K562 (cell line): ENCODE measurements at regions not wholly inside any gene's neighbourhood (a gene's known extent, or its start where the extent isn't known, plus 50 kb on each side); places are given as distances from the start of the nearest gene placed in this dataset.

Experiments used
- ATAC-seq: fragments of 200-7000 bp; cut with Tn5 transposase; 3 replicates; pipeline ENCODE4 v1.9.1; 2020; ENCODE audit warnings: moderate library complexity
- BruUV-seq: library from RNA; stranded (reverse); fragments of 400-500 nt; replicated peaks from 2 replicates; lab custom pipeline; 2021; lab: Mats Ljungman, UMichigan
- CTCF ChIA-PET: fragments of 300-600 bp; formaldehyde crosslinking; extraction: SDS; loops from one replicate; lab custom pipeline; 2021; ENCODE audit warnings: low intra/inter-chr PET ratio; lab: Yijun Ruan, JAX
- POLR2A ChIA-PET: fragments of 300-600, 350-650 bp; sonication (Branson Sonifier 250); formaldehyde crosslinking; extraction: SDS; loops from one replicate; lab custom pipeline; 2021; ENCODE audit warnings: antibody characterized with exemption, inconsistent platforms; lab: Yijun Ruan, JAX
- DNase-seq, 4 experiments: peaks; one replicate each; pipeline versions ENCODE4 v3.0.0 to v3.0.0-alpha.2; 2011 to 2018; ENCODE audit warnings: low spot score in 3 of 4, mixed read lengths in 3 of 4; ENCODE audit errors: extremely low read depth in 1 of 4
- FAIRE-seq: peaks from 2 replicates; lab custom pipeline; 2011; peaks lifted over from hg19 to GRCh38; lab: Jason Lieb, UNC
- H2AFZ ChIP-seq: 2 replicates; pipeline ENCODE4 v1.6.0; 2011; ENCODE audit warnings: low read depth, low read length, control low read depth, inconsistent platforms
- H3K27ac ChIP-seq: fragments of 200-600 bp; 3 replicates; pipeline ENCODE4 v1.8.0; 2011; ENCODE audit warnings: low read depth, mild to moderate bottlenecking, control low read depth, inconsistent platforms, low read length, moderate library complexity, mixed read lengths; ENCODE audit errors: extremely low read depth
- H3K27me3 ChIP-seq, 2 experiments: fragments of 300-600 bp in 1 of 2; 2 replicates in 1 of 2; 3 replicates in 1 of 2; pipeline versions ENCODE4 v1.6.0 to v1.8.0; 2011; ENCODE audit warnings: inconsistent platforms in 2 of 2, low read length in 2 of 2, mild to moderate bottlenecking in 1 of 2, mixed read lengths in 1 of 2, moderate library complexity in 1 of 2; ENCODE audit not compliant: control insufficient read depth in 2 of 2, insufficient read depth in 2 of 2
- H3K36me3 ChIP-seq: fragments of 300-600 bp; 3 replicates; pipeline ENCODE4 v1.8.0; 2011; ENCODE audit warnings: mild to moderate bottlenecking, low read length, inconsistent platforms; ENCODE audit not compliant: control insufficient read depth, insufficient read depth
- H3K4me1 ChIP-seq, 2 experiments: fragments of 200-600 bp in 1 of 2; replicated peaks in 1 of 2; 2 replicates in 1 of 2; 3 replicates in 1 of 2; pipeline versions ENCODE4 v1.5.1 to v1.8.0; 2011; ENCODE audit warnings: inconsistent platforms in 2 of 2, low read length in 2 of 2, mild to moderate bottlenecking in 1 of 2, mixed read lengths in 1 of 2, moderate library complexity in 1 of 2; ENCODE audit not compliant: control insufficient read depth in 2 of 2, insufficient read depth in 2 of 2
- H3K4me2 ChIP-seq: 2 replicates; pipeline ENCODE4 v1.6.1; 2011; ENCODE audit warnings: low read length, control low read depth, inconsistent platforms, mixed read lengths; ENCODE audit not compliant: insufficient read depth
- H3K4me3 ChIP-seq: fragments of 200-600 bp; sonication (generic), shearing (Covaris generic); 2 replicates; pipeline ENCODE4 v1.5.1; 2016; ENCODE audit warnings: control low read depth, inconsistent platforms
- H3K79me2 ChIP-seq: fragments of 200-600 bp; 3 replicates; pipeline ENCODE4 v1.8.0; 2011; ENCODE audit warnings: low read length, inconsistent platforms; ENCODE audit not compliant: control insufficient read depth, insufficient read depth
- H3K9ac ChIP-seq, 2 experiments: 2 replicates each; pipeline versions ENCODE4 v1.6.0 to v1.6.1; 2011; ENCODE audit warnings: low read depth in 2 of 2, low read length in 2 of 2, control low read depth in 1 of 2, inconsistent platforms in 1 of 2, mild to moderate bottlenecking in 1 of 2, mixed read lengths in 1 of 2; ENCODE audit not compliant: insufficient read depth in 1 of 2
- H3K9me1 ChIP-seq: one replicate; pipeline ENCODE4 v1.6.0; 2011; ENCODE audit warnings: inconsistent platforms, mild to moderate bottlenecking, low read length, moderate library complexity; ENCODE audit not compliant: control insufficient read depth, insufficient read depth
- H3K9me3 ChIP-seq: replicated peaks from 2 replicates; pipeline ENCODE4 v1.5.1; 2011; ENCODE audit warnings: low read depth, low read length, inconsistent platforms; ENCODE audit not compliant: control insufficient read depth, insufficient read depth
- H4K20me1 ChIP-seq: replicated peaks from 2 replicates; pipeline ENCODE4 v1.6.1; 2011; ENCODE audit warnings: low read length, inconsistent platforms, mixed read lengths; ENCODE audit not compliant: control insufficient read depth, insufficient read depth
- BHLHE40 ChIP-seq: IDR thresholded peaks from 2 replicates; pipeline ENCODE4 v1.6.1; 2011; ENCODE audit warnings: low read length, improper control_type of control experiment
- CTCF ChIP-seq, 3 experiments: IDR thresholded peaks in 2 of 3; conservative IDR thresholded peaks in 1 of 3; 2 replicates each; pipeline ENCODE4 v1.5.1; 2011 to 2012; ENCODE audit warnings: low read length in 3 of 3, mild to moderate bottlenecking in 3 of 3, control low read depth in 2 of 3, improper control_type of control experiment in 1 of 3, inconsistent platforms in 1 of 3, low read depth in 1 of 3, mixed read lengths in 1 of 3, moderate library complexity in 1 of 3; ENCODE audit not compliant: insufficient read depth in 2 of 3
- DACH1 ChIP-seq: fragments of 450-650 bp; IDR thresholded peaks from 2 replicates; pipeline ENCODE4 v1.6.1; 2018; ENCODE audit not compliant: partially characterized antibody
- IRF9 ChIP-seq: fragments of 450-650 bp; IDR thresholded peaks from 2 replicates; pipeline ENCODE4 v1.6.1; 2016; ENCODE audit warnings: missing biosample characterization, missing genetic modification characterization
- MEIS2 ChIP-seq: fragments of 450-650 bp; IDR thresholded peaks from 2 replicates; pipeline ENCODE4 v1.6.1; 2014; ENCODE audit warnings: mild to moderate bottlenecking; ENCODE audit not compliant: partially characterized antibody
- MTA2 ChIP-seq: fragments of 450-650 bp; IDR thresholded peaks from 2 replicates; pipeline ENCODE4 v1.6.1; 2016; ENCODE audit warnings: low read depth
- NFYB ChIP-seq: IDR thresholded peaks from 2 replicates; pipeline ENCODE4 v1.6.1; 2011; ENCODE audit warnings: mild to moderate bottlenecking, moderate library complexity; ENCODE audit not compliant: insufficient read length; ENCODE audit errors: extremely low read depth
- PBX2 ChIP-seq, 2 experiments: IDR thresholded peaks in 1 of 2; conservative IDR thresholded peaks in 1 of 2; 2 replicates each; pipeline ENCODE4 v1.6.1; 2016; ENCODE audit warnings: low read depth in 2 of 2, mild to moderate bottlenecking in 1 of 2, missing compliant biosample characterization in 1 of 2, missing genetic modification characterization in 1 of 2, moderate library complexity in 1 of 2
- POLR2B ChIP-seq: fragments of 450-650 bp; IDR thresholded peaks from 2 replicates; pipeline ENCODE4 v1.6.1; 2018; ENCODE audit warnings: low read depth; ENCODE audit not compliant: partially characterized antibody
- TAF7 ChIP-seq: fragments of 450-650 bp; IDR thresholded peaks from 2 replicates; pipeline ENCODE4 v1.6.1; 2016; ENCODE audit warnings: missing genetic modification characterization, missing compliant biosample characterization
- TCF3 ChIP-seq: sonication (generic); formaldehyde crosslinking; IDR thresholded peaks from 2 replicates; pipeline ENCODE4 v1.4.0; 2020; ENCODE audit warnings: mild to moderate bottlenecking, missing genetic modification reagents
- TEAD1 ChIP-seq, 2 experiments: fragments of 450-650 bp in 1 of 2; sonication (generic) in 1 of 2; formaldehyde crosslinking; IDR thresholded peaks; 2 replicates each; pipeline versions ENCODE4 v1.4.0 to v1.8.0; 2020 to 2022; ENCODE audit warnings: mild to moderate bottlenecking in 2 of 2, missing genetic modification reagents in 1 of 2
- THRA ChIP-seq: fragments of 450-650 bp; IDR thresholded peaks from 2 replicates; pipeline ENCODE4 v1.6.1; 2017; ENCODE audit warnings: mild to moderate bottlenecking, moderate library complexity
- ZEB2 ChIP-seq: fragments of 450-650 bp; IDR thresholded peaks from 2 replicates; pipeline ENCODE4 v1.6.1; 2016
- ZNF12 ChIP-seq: sonication (generic); formaldehyde crosslinking; IDR thresholded peaks from 2 replicates; pipeline ENCODE4 v1.4.0; 2020; ENCODE audit warnings: mild to moderate bottlenecking, missing genetic modification reagents
- ZNF354B ChIP-seq: fragments of 250-450 bp; sonication (Bioruptor Pico); IDR thresholded peaks from 2 replicates; pipeline ENCODE4 v1.4.0; 2020
- WGBS: fragments of 100-300 bp; shearing (Covaris generic); methylation state at CpG from one replicate; pipeline ENCODE4 v1.1.6; 2016; ENCODE audit warnings: low coverage, mixed read lengths; ENCODE audit not compliant: insufficient coverage; ENCODE audit errors: missing lambda C conversion rate; 5-methylcytosine and 5-hydroxymethylcytosine counted together
- in situ Hi-C: fragments of 300-500 bp; cut with MboI; formaldehyde crosslinking; loops from 4 replicates; pipeline ENCODE4 v1.15.0; 2018; ENCODE audit warnings: inconsistent platforms, mixed read lengths
- intact Hi-C: fragments of 100-400 bp; cut with micrococcal nuclease; formaldehyde crosslinking; loops from 2 replicates; pipeline ENCODE4 v1.14.2; 2022
- TF ChIP-seq, protein P1 (sequence below): sonication (generic); formaldehyde crosslinking; IDR thresholded peaks from 2 replicates; pipeline ENCODE4 v1.9.0; 2022; ENCODE audit warnings: mild to moderate bottlenecking, missing genetic modification reagents

- H3K27ac ChIP-seq = no peak overlapping the region
- H3K27me3 ChIP-seq = no peaks in the 10 kb centered on the region
- no peak overlapping the region for H3K4me2 ChIP-seq
- in situ Hi-C loops (no loop called here), intact Hi-C loops (no loop called here)
- no peak overlapping the region for H3K9ac ChIP-seq
- no peaks in the 10 kb centered on the region for H3K9me3 ChIP-seq
- FAIRE-seq (no peak), ATAC-seq (no peak), DNase-seq (no peak)
- no peaks in the 10 kb centered on the region for H3K79me2 ChIP-seq
- H3K4me3 ChIP-seq = no peak overlapping the region
- no peaks in the 10 kb centered on the region for H3K36me3 ChIP-seq
- WGBS = no CpG with 5 or more reads among the region's 1 CpG
- no TSS peak for BruUV-seq
- CTCF ChIA-PET = no interaction called here
- no peaks in the 10 kb centered on the region for H3K4me1 ChIP-seq
- no peak overlapping the region for H2AFZ ChIP-seq
- H4K20me1 ChIP-seq = no peaks in the 10 kb centered on the region
- POLR2A ChIA-PET = no interaction called here
- no peaks in the 10 kb centered on the region for H3K9me1 ChIP-seq
- TF ChIP-seq POLR2B = no peak
- TF ChIP-seq MEIS2 = no peak
- no peak for TF ChIP-seq ZEB2
- TF ChIP-seq MTA2 = no peak
- TF ChIP-seq CTCF (IDR thresholded peaks at IDR 0.05 in 2 of 3, conservative IDR thresholded peaks at IDR 0.05 in 1 of 3; ENCODE audit: insufficient read depth in 2 of 3, low read depth in 1 of 3, low read length in 3 of 3) = no peak
- TF ChIP-seq DACH1 = no peak
- no peak for TF ChIP-seq ZNF12 (CRISPR knock-in tag)
- TF ChIP-seq TEAD1 (CRISPR knock-in tag; IDR thresholded peaks at IDR 0.05) = no peak
- no peak for TF ChIP-seq THRA
- TF ChIP-seq ZNF354B (CRISPR knock-in tag) = no peak
- no peak for TF ChIP-seq PBX2 (CRISPR knock-in tag; IDR thresholded peaks at IDR 0.05; ENCODE audit: low read depth)
- no peak for TF ChIP-seq PBX2 (tag; conservative IDR thresholded peaks at IDR 0.05; ENCODE audit: low read depth)
- TF ChIP-seq IRF9 (tag) = no peak
- TF ChIP-seq BHLHE40 = no peak
- no peak for TF ChIP-seq TAF7 (tag)
- no peak for TF ChIP-seq NFYB
- TF ChIP-seq, protein P1, sequence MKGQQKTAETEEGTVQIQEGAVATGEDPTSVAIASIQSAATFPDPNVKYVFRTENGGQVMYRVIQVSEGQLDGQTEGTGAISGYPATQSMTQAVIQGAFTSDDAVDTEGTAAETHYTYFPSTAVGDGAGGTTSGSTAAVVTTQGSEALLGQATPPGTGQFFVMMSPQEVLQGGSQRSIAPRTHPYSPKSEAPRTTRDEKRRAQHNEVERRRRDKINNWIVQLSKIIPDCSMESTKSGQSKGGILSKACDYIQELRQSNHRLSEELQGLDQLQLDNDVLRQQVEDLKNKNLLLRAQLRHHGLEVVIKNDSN (CRISPR knock-in tag) = no peak
- TF ChIP-seq TCF3 (CRISPR knock-in tag) = no peak
Measured at GRCh38 chr22:34255042-34255441, 334.8 kb upstream of the LARGE1 start.
